Transverse colon (tissue), 4 donors: ENCODE measurements at regions not wholly inside any gene's neighbourhood (a gene's known extent, or its start where the extent isn't known, plus 50 kb on each side); places are given as distances from the start of the nearest gene placed in this dataset.

Experiments
- DNase-seq: peaks from one replicate; pipeline ENCODE4 v3.0.0-alpha.2; 2019
- H3K27ac ChIP-seq, 4 donors: fragments of 200-600 bp; sonication (generic); 2 replicates each; pipeline ENCODE4 v1.5.1; 2016 to 2018; ENCODE audit warnings: inconsistent platforms in 4 of 4
- H3K27me3 ChIP-seq: fragments of 200-600 bp; sonication (generic); 2 replicates; pipeline ENCODE4 v1.5.1; 2017; ENCODE audit warnings: inconsistent platforms
- H3K36me3 ChIP-seq, 4 donors: fragments of 200-600 bp; sonication (generic); 2 replicates each; pipeline ENCODE4 v1.5.1; 2017 to 2019; ENCODE audit warnings: inconsistent platforms in 4 of 4
- H3K4me1 ChIP-seq, 4 donors: fragments of 200-600 bp; sonication (generic); 2 replicates each; pipeline ENCODE4 v1.5.1; 2017 to 2020; ENCODE audit warnings: inconsistent platforms in 4 of 4
- H3K4me3 ChIP-seq, 4 donors: fragments of 200-600 bp; sonication (generic); 1 replicate in 1 of 4; 2 replicates in 3 of 4; pipeline versions ENCODE4 v1.5.1 to v1.6.1; 2017 to 2019; ENCODE audit warnings: inconsistent platforms in 4 of 4
- H3K9me3 ChIP-seq, 2 donors: fragments of 200-600 bp; sonication (generic); 2 replicates each; pipeline ENCODE4 v1.5.1; 2017 to 2019; ENCODE audit warnings: inconsistent platforms in 2 of 2
- CTCF ChIP-seq, 5 experiments: fragments of 200-600 bp in 3 of 5; fragments of 450-650 bp in 2 of 5; sonication (generic) in 3 of 5; IDR thresholded peaks; 1 replicate in 2 of 5; 2 replicates in 3 of 5; pipeline ENCODE4 v1.5.1; 2016 to 2017; ENCODE audit warnings: antibody characterized with exemption in 5 of 5, inconsistent platforms in 3 of 5, mild to moderate bottlenecking in 2 of 5, moderate library complexity in 1 of 5
- EP300 ChIP-seq: sonication (generic); formaldehyde crosslinking; IDR thresholded peaks from one replicate; pipeline ENCODE4 v1.6.1; 2017; ENCODE audit warnings: antibody characterized with exemption, low read depth
- POLR2A ChIP-seq: fragments of 450-650 bp; IDR thresholded peaks from one replicate; pipeline ENCODE4 v1.6.1; 2016; ENCODE audit warnings: antibody characterized with exemption, mild to moderate bottlenecking, moderate library complexity
- POLR2AphosphoS5 ChIP-seq, 3 donors: sonication (generic); formaldehyde crosslinking; IDR thresholded peaks; one replicate each; pipeline ENCODE4 v1.6.1; 2016; ENCODE audit warnings: antibody characterized with exemption in 3 of 3
- WGBS, 2 donors: methylation state at CpG; one replicate each; pipeline ENCODE4 v1.1.5; 2018; ENCODE audit warnings: low coverage in 1 of 2; 5-methylcytosine and 5-hydroxymethylcytosine counted together
- in situ Hi-C, 4 donors: fragments of 200-750 bp; cut with MboI; loops; one replicate each; pipeline versions ENCODE4 v1.15.0 to v1.15.1; 2017; ENCODE audit warnings: low sequenced_read_pairs in 3 of 4, low pct_ligation_motif_present in 1 of 4, low pct_unique_long_range_greater_than_20kb in 1 of 4
- intact Hi-C: fragments of 100-400 bp; cut with DNase I; formaldehyde crosslinking; loops from one replicate; pipeline ENCODE4 v1.15.1; 2023; ENCODE audit warnings: low total_unique reads

DNA sequence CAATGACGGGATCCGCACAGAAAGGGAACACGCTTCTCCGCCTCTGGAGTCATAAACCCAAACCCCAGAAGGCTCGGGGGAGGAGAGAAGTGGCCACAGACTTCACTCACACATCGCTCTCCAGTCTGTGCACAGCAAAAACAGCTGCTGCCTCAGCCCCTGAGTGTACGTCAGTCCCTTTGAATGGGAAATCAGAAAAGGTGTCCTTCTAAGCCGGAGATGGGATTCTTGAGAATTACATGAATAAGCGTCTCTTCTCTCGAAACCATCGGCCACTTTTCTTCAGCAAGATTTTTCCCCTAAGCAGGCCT is 78.3 kb downstream of the PDCL3 start:
- Histone ChIP-seq H3K27ac (no peak overlapping the region), H3K36me3 (no peaks in the 10 kb centered on the region), H3K4me1 (no peaks in the 10 kb centered on the region), H3K27me3 (peaks cover 4% of the 10 kb centered on the region), H3K4me3 (no peak overlapping the region), H3K9me3 (no peaks in the 10 kb centered on the region)
- intact Hi-C loops, result no loop called here
- 87% methylated on average over 5 to 11 of the region's 11 CpGs for WGBS, 2 donors
- in situ Hi-C loops, result no loop called here
- DNase-seq, result no peak
- TF ChIP-seq POLR2AphosphoS5 (IDR thresholded peaks at IDR 0.05), result no peak
- no peak for TF ChIP-seq EP300
- TF ChIP-seq POLR2A, result no peak
- no peak for TF ChIP-seq CTCF (IDR thresholded peaks at IDR 0.05)

DNA sequence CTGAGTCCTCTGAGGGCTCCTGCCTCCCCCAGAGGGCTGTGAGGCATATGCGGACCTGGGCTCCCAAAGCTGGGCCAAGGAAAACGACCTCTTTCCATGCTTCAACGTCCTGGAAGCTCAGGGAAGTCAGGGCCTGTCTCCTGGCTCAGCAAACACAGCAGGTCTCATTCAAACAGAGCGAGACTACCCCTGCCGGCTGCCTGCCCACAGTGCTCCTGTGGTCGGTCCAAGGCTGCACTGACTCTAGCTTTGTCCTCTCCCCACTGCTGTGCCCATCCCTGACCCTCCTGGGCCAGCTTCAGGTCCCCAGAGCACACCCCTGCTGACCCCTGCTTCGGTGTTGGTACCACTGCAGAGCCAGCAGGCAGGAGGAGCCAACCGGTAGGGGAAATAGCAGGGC is 79.6 kb downstream of the PDCL3 start:
- in situ Hi-C loops (no loop called here), intact Hi-C loops (no loop called here)
- DNase-seq, result no peak
- WGBS, 2 donors, result 76% methylated on average over 8 of the region's 8 CpGs; no CpG with 5 or more reads in 1 of the 2 donors
- Histone ChIP-seq H3K27ac (no peak overlapping the region), H3K36me3 (no peaks in the 10 kb centered on the region), H3K27me3 (peaks cover 4% of the 10 kb centered on the region), H3K9me3 (no peaks in the 10 kb centered on the region), H3K4me3 (no peak overlapping the region), H3K4me1 (no peaks in the 10 kb centered on the region)
- TF ChIP-seq POLR2AphosphoS5 (IDR thresholded peaks at IDR 0.05) (no peak), CTCF (IDR thresholded peaks at IDR 0.05) (no peak), EP300 (no peak), POLR2A (no peak)

DNA sequence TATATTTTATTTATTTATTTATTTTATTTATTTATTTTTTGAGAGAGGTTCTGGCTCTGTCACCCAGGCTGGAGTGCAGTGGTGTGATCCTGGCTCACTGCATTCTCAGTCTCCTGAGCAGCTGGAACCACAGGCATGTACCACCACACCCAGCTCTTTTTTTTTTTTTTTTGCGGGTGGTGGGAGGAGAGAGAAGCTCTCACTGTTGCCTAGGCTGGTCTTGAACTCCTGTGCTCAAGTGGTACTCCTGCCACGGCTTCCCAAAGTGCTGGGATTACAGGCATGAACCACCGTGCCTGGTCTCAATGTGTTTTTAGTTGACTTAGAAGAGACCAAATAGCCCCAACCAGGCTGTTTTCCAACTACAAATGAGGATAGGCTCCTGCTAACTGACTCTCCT is 80.7 kb downstream of the PDCL3 start:
- in situ Hi-C loops, result no loop called here
- Histone ChIP-seq H3K4me3 (no peak overlapping the region), H3K27ac (no peak overlapping the region), H3K9me3 (no peaks in the 10 kb centered on the region), H3K4me1 (no peaks in the 10 kb centered on the region), H3K36me3 (no peaks in the 10 kb centered on the region), H3K27me3 (peaks cover 4% of the 10 kb centered on the region)
- no peak for DNase-seq
- WGBS, 2 donors, result 70 to 100% methylated on average over 1 to 3 of the region's 3 CpGs
- TF ChIP-seq POLR2A, result no peak
- no peak for TF ChIP-seq POLR2AphosphoS5 (IDR thresholded peaks at IDR 0.05)
- no peak for TF ChIP-seq EP300
- TF ChIP-seq CTCF (IDR thresholded peaks at IDR 0.05), result no peak
- intact Hi-C loops, result no loop called here

DNA sequence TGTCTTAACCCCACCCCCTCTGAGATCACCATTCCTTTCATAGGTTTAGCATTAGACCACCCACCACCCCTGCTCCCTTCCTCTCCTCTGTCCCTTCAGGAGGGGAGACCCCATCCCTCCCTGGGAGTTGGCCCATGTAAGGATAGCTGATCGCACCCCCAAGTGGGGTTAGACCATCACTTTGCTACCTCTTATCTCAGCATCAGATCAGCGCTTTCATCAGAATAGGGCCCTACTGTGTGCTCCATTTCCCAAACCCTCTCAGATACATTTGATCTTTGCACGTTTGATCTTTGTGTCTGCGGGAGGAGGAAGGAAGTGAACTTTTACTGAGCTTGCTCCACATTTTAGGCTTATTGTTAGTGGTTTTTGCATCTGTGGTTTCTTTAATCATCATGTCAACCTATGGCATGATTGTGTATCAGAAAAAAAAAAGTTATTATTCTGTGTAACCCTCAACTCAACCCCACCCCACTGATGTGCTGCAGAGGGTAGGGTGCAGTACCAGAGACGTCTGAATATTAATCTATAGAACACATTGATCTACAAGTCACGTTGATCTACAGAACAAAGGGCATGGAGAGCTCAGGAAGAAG is 81.2 kb downstream of the PDCL3 start:
- no peak for TF ChIP-seq POLR2A
- no peak for TF ChIP-seq EP300
- no peak for TF ChIP-seq POLR2AphosphoS5 (IDR thresholded peaks at IDR 0.05)
- TF ChIP-seq CTCF (IDR thresholded peaks at IDR 0.05), result no peak
- WGBS, 2 donors, result 69 to 78% methylated on average over 5 to 6 of the region's 6 CpGs
- no peak for DNase-seq
- Histone ChIP-seq H3K27ac (no peak overlapping the region), H3K9me3 (no peaks in the 10 kb centered on the region), H3K27me3 (peaks cover 4% of the 10 kb centered on the region), H3K36me3 (no peaks in the 10 kb centered on the region), H3K4me3 (no peak overlapping the region), H3K4me1 (no peaks in the 10 kb centered on the region)
- in situ Hi-C loops, result no loop called here
- intact Hi-C loops, result no loop called here
